KMS-11 (cell line): ENCODE measurements at regions not wholly inside any gene's neighbourhood (a gene's known extent, or its start where the extent isn't known, plus 50 kb on each side); places are given as distances from the start of the nearest gene placed in this dataset.

Source experiments
- H2AFZ ChIP-seq: fragments of 200-600 bp; sonication (generic); 2 replicates; pipeline ENCODE4 v1.6.1; 2016; ENCODE audit warnings: antibody characterized with exemption, mixed run types, low read depth
- H3K27ac ChIP-seq: fragments of 200-600 bp; sonication (generic); 2 replicates; pipeline ENCODE4 v1.6.1; 2016; ENCODE audit warnings: mild to moderate bottlenecking, mixed run types
- H3K27me3 ChIP-seq: fragments of 200-600 bp; sonication (generic); 2 replicates; pipeline ENCODE4 v1.6.1; 2017; ENCODE audit warnings: mild to moderate bottlenecking, low read depth, mixed run types, moderate library complexity; ENCODE audit not compliant: insufficient read depth
- H3K36me3 ChIP-seq: fragments of 200-600 bp; sonication (generic); 2 replicates; pipeline ENCODE4 v1.6.1; 2017; ENCODE audit warnings: mild to moderate bottlenecking, mixed run types; ENCODE audit not compliant: insufficient read depth
- H3K4me1 ChIP-seq: fragments of 200-600 bp; sonication (generic); 2 replicates; pipeline ENCODE4 v1.6.1; 2016; ENCODE audit warnings: mild to moderate bottlenecking, low read depth, mixed run types; ENCODE audit not compliant: poor library complexity, severe bottlenecking
- H3K4me2 ChIP-seq: fragments of 200-600 bp; sonication (generic); 2 replicates; pipeline ENCODE4 v1.7.0; 2016; ENCODE audit warnings: mild to moderate bottlenecking, mixed run types
- H3K4me3 ChIP-seq: fragments of 200-600 bp; sonication (generic); IDR thresholded peaks from 2 replicates; pipeline ENCODE4 v1.6.1; 2017; ENCODE audit warnings: low read depth, low read length, mixed read lengths; ENCODE audit not compliant: insufficient read depth
- H3K79me2 ChIP-seq: fragments of 200-600 bp; sonication (generic); 2 replicates; pipeline ENCODE4 v1.6.1; 2016; ENCODE audit warnings: low read depth, mixed run types; ENCODE audit not compliant: insufficient read depth
- H3K9ac ChIP-seq: fragments of 200-600 bp; sonication (generic); 2 replicates; pipeline ENCODE4 v1.6.1; 2016; ENCODE audit warnings: mild to moderate bottlenecking, mixed run types
- H4K20me1 ChIP-seq: fragments of 200-600 bp; sonication (generic); 2 replicates; pipeline ENCODE4 v1.6.1; 2016; ENCODE audit warnings: mild to moderate bottlenecking, mixed run types; ENCODE audit not compliant: insufficient read depth
- CTCF ChIP-seq: fragments of 200-600 bp; sonication (generic); conservative IDR thresholded peaks from 2 replicates; pipeline ENCODE4 v1.6.1; 2017; ENCODE audit warnings: low read depth, mild to moderate bottlenecking, antibody characterized with exemption, low read length, moderate library complexity, mixed read lengths

- H3K36me3 ChIP-seq = no peaks in the 10 kb centered on the region
- no peak overlapping the region for H2AFZ ChIP-seq
- H3K4me3 ChIP-seq = no peak overlapping the region
- no peaks in the 10 kb centered on the region for H3K27me3 ChIP-seq
- H3K9ac ChIP-seq = no peak overlapping the region
- no peak overlapping the region for H3K27ac ChIP-seq
- H3K4me2 ChIP-seq = no peak overlapping the region
- H3K4me1 ChIP-seq = peaks cover 10% of the 10 kb centered on the region
- H3K79me2 ChIP-seq = no peaks in the 10 kb centered on the region
- no peak for TF ChIP-seq CTCF
- no peaks in the 10 kb centered on the region for H4K20me1 ChIP-seq
These were observed 112.0 kb downstream of the TSPAN8 start for GRCh38 chr12:71045781-71046180.

- Histone ChIP-seq H4K20me1 (no peaks in the 10 kb centered on the region), H3K4me1 (peaks cover 10% of the 10 kb centered on the region), H2AFZ (no peak overlapping the region), H3K36me3 (no peaks in the 10 kb centered on the region), H3K27me3 (no peaks in the 10 kb centered on the region), H3K4me3 (no peak overlapping the region), H3K4me2 (no peak overlapping the region), H3K27ac (no peak overlapping the region), H3K9ac (no peak overlapping the region), H3K79me2 (no peaks in the 10 kb centered on the region)
- no peak for TF ChIP-seq CTCF
These were observed 116.3 kb downstream of the TSPAN8 start for GRCh38 chr12:71041476-71041875.

GRCh38 chr12:71038960-71039359 lies 118.4 kb upstream of the PTPRR start:
- H3K4me3 ChIP-seq = no peak overlapping the region
- TF ChIP-seq CTCF = no peak
- H3K79me2 ChIP-seq = no peaks in the 10 kb centered on the region
- no peak overlapping the region for H3K9ac ChIP-seq
- H2AFZ ChIP-seq = no peak overlapping the region
- H3K27ac ChIP-seq = no peak overlapping the region
- no peaks in the 10 kb centered on the region for H4K20me1 ChIP-seq
- H3K4me2 ChIP-seq = no peak overlapping the region
- H3K4me1 ChIP-seq = no peaks in the 10 kb centered on the region
- H3K27me3 ChIP-seq = no peaks in the 10 kb centered on the region
- H3K36me3 ChIP-seq = no peaks in the 10 kb centered on the region

- H3K4me3 ChIP-seq = no peak overlapping the region
- H3K27ac ChIP-seq = no peak overlapping the region
- no peaks in the 10 kb centered on the region for H4K20me1 ChIP-seq
- no peaks in the 10 kb centered on the region for H3K36me3 ChIP-seq
- H3K4me2 ChIP-seq = no peak overlapping the region
- TF ChIP-seq CTCF = no peak
- no peaks in the 10 kb centered on the region for H3K27me3 ChIP-seq
- H3K9ac ChIP-seq = no peak overlapping the region
- no peaks in the 10 kb centered on the region for H3K79me2 ChIP-seq
- no peaks in the 10 kb centered on the region for H3K4me1 ChIP-seq
- H2AFZ ChIP-seq = no peak overlapping the region
These were observed 116.0 kb upstream of the PTPRR start for GRCh38 chr12:71036526-71036925.

- no peaks in the 10 kb centered on the region for H3K79me2 ChIP-seq
- TF ChIP-seq CTCF = no peak
- H3K36me3 ChIP-seq = no peaks in the 10 kb centered on the region
- H3K4me3 ChIP-seq = no peak overlapping the region
- no peaks in the 10 kb centered on the region for H3K4me1 ChIP-seq
- H2AFZ ChIP-seq = no peak overlapping the region
- H3K4me2 ChIP-seq = no peak overlapping the region
- H4K20me1 ChIP-seq = no peaks in the 10 kb centered on the region
- H3K27me3 ChIP-seq = no peaks in the 10 kb centered on the region
- H3K27ac ChIP-seq = no peak overlapping the region
- H3K9ac ChIP-seq = no peak overlapping the region
These were observed 112.4 kb upstream of the PTPRR start for GRCh38 chr12:71032933-71033332.
